ENCODE measurements at regions not wholly inside any gene's neighbourhood (a gene's known extent, or its start where the extent isn't known, plus 50 kb on each side); places are given as distances from the start of the nearest gene placed in this dataset.

GRCh38 chr1:175839779-175840669 is 96.6 kb upstream of the TNR start (continued):
- TF ChIP-seq ZNF518A (tag by site-specific recombination; conservative IDR thresholded peaks at IDR 0.05; ENCODE audit: low read depth) = no peak
- TF ChIP-seq ZXDB (tag by site-specific recombination; IDR thresholded peaks at IDR 0.05) = peak; percentile 51; the same call in 1 of the 2 replicates
- TF ChIP-seq ZBTB48 (tag by site-specific recombination; IDR thresholded peaks at IDR 0.05) = no peak
- TF ChIP-seq ZNF571 (tag by site-specific recombination; IDR thresholded peaks at IDR 0.05) = no peak
- no peak for TF ChIP-seq ZFP3 (tag by site-specific recombination; IDR thresholded peaks at IDR 0.05; ENCODE audit: low read depth)
- no peak for TF ChIP-seq ZNF555 (tag by site-specific recombination; conservative IDR thresholded peaks at IDR 0.05)
- TF ChIP-seq ZBTB49 (tag by site-specific recombination; IDR thresholded peaks at IDR 0.05; ENCODE audit: low read depth) = no peak
- TF ChIP-seq ZNF830 (tag by site-specific recombination; IDR thresholded peaks at IDR 0.05; ENCODE audit: low read depth) = no peak
- peak; percentile 84 for TF ChIP-seq SCRT2 (tag by site-specific recombination; IDR thresholded peaks at IDR 0.05)
- no peak for TF ChIP-seq ZNF391 (tag by site-specific recombination; IDR thresholded peaks at IDR 0.05; ENCODE audit: borderline replicate concordance, low read depth)
- no peak for TF ChIP-seq ZNF114 (tag by site-specific recombination; IDR thresholded peaks at IDR 0.05)
- peak; percentile 72; the same call in 1 of the 2 replicates for TF ChIP-seq ZNF707 (tag by site-specific recombination; IDR thresholded peaks at IDR 0.05)
- TF ChIP-seq ZNF37A (tag by site-specific recombination; IDR thresholded peaks at IDR 0.05) = no peak
- no peak for TF ChIP-seq ZSCAN5A (tag by site-specific recombination; IDR thresholded peaks at IDR 0.05)
- TF ChIP-seq ZNF501 (tag by site-specific recombination; IDR thresholded peaks at IDR 0.05) = no peak
- no peak for TF ChIP-seq PBX3 (CRISPR knock-in tag; IDR thresholded peaks at IDR 0.05)
- TF ChIP-seq ZFP37 (tag by site-specific recombination; IDR thresholded peaks at IDR 0.05) = no peak
- TF ChIP-seq ZSCAN16 (tag by site-specific recombination; IDR thresholded peaks at IDR 0.05) = peak; percentile 96
- no peak for TF ChIP-seq ZNF221 (tag by site-specific recombination; IDR thresholded peaks at IDR 0.05; ENCODE audit: borderline replicate concordance)
- TF ChIP-seq OVOL3 (tag by site-specific recombination; IDR thresholded peaks at IDR 0.05) = peak; percentile 86; the same call in 1 of the 2 replicates
- TF ChIP-seq ZNF843 (tag by site-specific recombination; IDR thresholded peaks at IDR 0.05) = peak; percentile 49; the same call in 1 of the 2 replicates
- peak; percentile 93 for TF ChIP-seq OSR2 (tag by site-specific recombination; IDR thresholded peaks at IDR 0.05)
- TF ChIP-seq HIC1 (tag by site-specific recombination; IDR thresholded peaks at IDR 0.05) = no peak
- no peak for TF ChIP-seq ZNF169 (tag by site-specific recombination; IDR thresholded peaks at IDR 0.05)
- TF ChIP-seq ZNF354C (tag by site-specific recombination; IDR thresholded peaks at IDR 0.05; ENCODE audit: borderline replicate concordance, low read depth) = no peak
